ENCODE measurements at regions not wholly inside any gene's neighbourhood (a gene's known extent, or its start where the extent isn't known, plus 50 kb on each side); places are given as distances from the start of the nearest gene placed in this dataset.
A peak's percentile ranks its signal among the peaks of the same experiment; 100 is the strongest.

GRCh38 chr4:137957806-137958205 is 284.3 kb downstream of the SLC7A11 start:
- ChIA-PET POLR2A (ENCODE audit: low non-redundant PET) (no interaction called here), CTCF (interaction anchor here (0.6 kb wide), 1 partner anchor 75 kb away, joined by 4 read pairs; no protein-coding TSS in a partner anchor)
- no peak for DNase-seq (ENCODE audit: low spot score)
- TF ChIP-seq, protein P1, sequence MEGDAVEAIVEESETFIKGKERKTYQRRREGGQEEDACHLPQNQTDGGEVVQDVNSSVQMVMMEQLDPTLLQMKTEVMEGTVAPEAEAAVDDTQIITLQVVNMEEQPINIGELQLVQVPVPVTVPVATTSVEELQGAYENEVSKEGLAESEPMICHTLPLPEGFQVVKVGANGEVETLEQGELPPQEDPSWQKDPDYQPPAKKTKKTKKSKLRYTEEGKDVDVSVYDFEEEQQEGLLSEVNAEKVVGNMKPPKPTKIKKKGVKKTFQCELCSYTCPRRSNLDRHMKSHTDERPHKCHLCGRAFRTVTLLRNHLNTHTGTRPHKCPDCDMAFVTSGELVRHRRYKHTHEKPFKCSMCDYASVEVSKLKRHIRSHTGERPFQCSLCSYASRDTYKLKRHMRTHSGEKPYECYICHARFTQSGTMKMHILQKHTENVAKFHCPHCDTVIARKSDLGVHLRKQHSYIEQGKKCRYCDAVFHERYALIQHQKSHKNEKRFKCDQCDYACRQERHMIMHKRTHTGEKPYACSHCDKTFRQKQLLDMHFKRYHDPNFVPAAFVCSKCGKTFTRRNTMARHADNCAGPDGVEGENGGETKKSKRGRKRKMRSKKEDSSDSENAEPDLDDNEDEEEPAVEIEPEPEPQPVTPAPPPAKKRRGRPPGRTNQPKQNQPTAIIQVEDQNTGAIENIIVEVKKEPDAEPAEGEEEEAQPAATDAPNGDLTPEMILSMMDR (conservative IDR thresholded peaks at IDR 0.05; ENCODE audit: low read depth) = no peak
- no peak overlapping the region for H3K27ac ChIP-seq

- CTCF ChIA-PET = no interaction called here
- TF ChIP-seq, protein P1 (conservative IDR thresholded peaks at IDR 0.05; ENCODE audit: low read depth) = no peak
- DNase-seq (ENCODE audit: low spot score) = peak; percentile 1
- H3K27ac ChIP-seq = no peak overlapping the region
- POLR2A ChIA-PET (ENCODE audit: low non-redundant PET) = no interaction called here
These were observed 285.9 kb downstream of the SLC7A11 start for GRCh38 chr4:137956256-137956655.

DNA sequence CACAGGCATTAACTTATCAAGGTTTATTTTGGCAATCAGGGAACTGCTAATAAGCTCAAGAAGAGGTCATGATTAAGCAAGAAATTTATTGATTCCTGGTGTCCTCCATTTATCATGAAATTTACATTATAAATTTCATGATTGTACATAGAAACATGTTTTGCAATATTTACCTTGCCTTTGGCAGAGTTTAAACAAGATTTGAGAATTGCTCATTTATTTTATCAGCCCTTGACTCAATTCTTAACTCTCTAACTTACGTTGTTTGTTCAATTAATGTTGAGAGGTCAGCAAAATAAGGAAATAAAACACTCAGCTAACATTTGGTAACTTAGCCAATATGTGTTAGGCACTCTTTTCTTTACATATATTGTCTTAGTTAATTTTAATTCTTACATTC is 286.6 kb downstream of the SLC7A11 start:
- ChIA-PET POLR2A (ENCODE audit: low non-redundant PET) (no interaction called here), CTCF (no interaction called here)
- DNase-seq (ENCODE audit: low spot score) = no peak
- TF ChIP-seq, protein P1 (conservative IDR thresholded peaks at IDR 0.05; ENCODE audit: low read depth) = no peak
- H3K27ac ChIP-seq = no peak overlapping the region

DNA sequence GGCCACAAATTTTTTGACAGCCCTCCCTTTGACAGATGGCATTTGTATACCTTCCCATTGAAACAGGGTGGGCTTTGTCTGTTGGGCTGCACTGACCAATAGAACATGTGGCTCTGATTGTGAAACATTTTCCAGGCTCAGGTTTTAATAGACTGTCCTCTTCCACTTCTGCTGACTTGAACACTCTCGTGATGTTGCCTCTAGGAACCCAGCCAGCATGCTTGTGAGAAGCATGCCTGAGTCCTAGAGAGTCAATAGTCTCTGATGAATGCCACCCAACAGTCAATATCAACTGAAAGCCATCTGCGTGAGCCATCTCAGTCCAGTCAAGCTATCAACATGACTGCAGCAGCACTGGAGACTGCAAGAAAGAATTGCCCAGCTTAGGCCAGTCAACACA is 290.0 kb downstream of the SLC7A11 start:
- H3K27ac ChIP-seq = no peak overlapping the region
- ChIA-PET POLR2A (ENCODE audit: low non-redundant PET) (no interaction called here), CTCF (no interaction called here)
- TF ChIP-seq, protein P1 (conservative IDR thresholded peaks at IDR 0.05; ENCODE audit: low read depth) = no peak
- DNase-seq (ENCODE audit: low spot score) = no peak

DNA sequence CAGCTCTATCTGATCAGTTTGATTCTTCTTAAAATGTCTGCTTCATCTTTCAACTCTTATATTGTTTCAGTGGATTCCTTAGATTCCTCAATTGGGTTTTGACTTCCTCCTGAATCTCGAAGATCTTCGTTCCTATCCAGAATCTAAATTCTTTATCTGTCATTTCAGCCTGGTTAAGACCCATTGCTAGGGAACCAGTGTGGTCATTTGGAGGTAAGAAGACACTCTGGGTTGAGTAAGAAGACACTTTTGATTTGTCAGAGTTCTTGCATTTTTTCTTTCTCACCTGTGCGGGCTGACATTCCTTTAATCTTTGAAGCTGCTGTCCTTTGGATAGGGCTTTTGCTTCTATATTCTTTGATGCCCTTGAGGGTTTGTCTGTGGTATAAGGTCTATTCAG is 291.9 kb downstream of the SLC7A11 start:
- no peak for DNase-seq (ENCODE audit: low spot score)
- ChIA-PET CTCF (no interaction called here), POLR2A (ENCODE audit: low non-redundant PET) (no interaction called here)

GRCh38 chr4:137949746-137950145 is 292.4 kb downstream of the SLC7A11 start:
- TF ChIP-seq, protein P1 (conservative IDR thresholded peaks at IDR 0.05; ENCODE audit: low read depth) = no peak
- H3K27ac ChIP-seq = no peak overlapping the region
- ChIA-PET CTCF (no interaction called here), POLR2A (ENCODE audit: low non-redundant PET) (no interaction called here)
- DNase-seq (ENCODE audit: low spot score) = no peak

More for the DNA sequence above, 291.9 kb downstream of the SLC7A11 start:
- H3K27ac ChIP-seq = no peak overlapping the region
- TF ChIP-seq, protein P1 (conservative IDR thresholded peaks at IDR 0.05; ENCODE audit: low read depth) = no peak
